ENCODE measurements at regions not wholly inside any gene's neighbourhood (a gene's known extent, or its start where the extent isn't known, plus 50 kb on each side); places are given as distances from the start of the nearest gene placed in this dataset.

DNA sequence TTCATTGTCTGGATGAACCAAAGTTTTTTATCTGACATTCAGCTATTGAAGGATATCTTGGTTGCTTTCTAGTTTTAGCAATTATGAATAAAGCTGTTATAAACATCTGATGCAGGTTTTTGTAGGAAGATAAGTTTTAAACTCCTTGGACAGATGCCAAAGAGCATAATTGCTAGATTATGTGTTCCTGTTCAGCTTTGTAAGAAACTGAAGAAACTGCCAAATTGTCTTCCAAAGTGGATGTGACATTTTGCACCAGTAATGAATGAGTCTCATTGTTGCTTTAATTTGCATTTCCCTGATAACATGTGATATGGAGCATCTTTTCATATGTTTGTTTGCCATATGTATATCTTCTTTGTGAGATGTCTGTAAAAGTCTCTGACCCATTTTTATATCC is 239.9 kb upstream of the TTC14 start:
- no peak overlapping the region for H3K4me3 ChIP-seq
- no peaks in the 10 kb centered on the region for H3K36me3 ChIP-seq
- DNase-seq, result no peak
- intact Hi-C loops (cut with DNase I; ENCODE audit: low total_unique reads), result no loop called here
- H3K27ac ChIP-seq, result no peak overlapping the region
- TF ChIP-seq, protein P1, sequence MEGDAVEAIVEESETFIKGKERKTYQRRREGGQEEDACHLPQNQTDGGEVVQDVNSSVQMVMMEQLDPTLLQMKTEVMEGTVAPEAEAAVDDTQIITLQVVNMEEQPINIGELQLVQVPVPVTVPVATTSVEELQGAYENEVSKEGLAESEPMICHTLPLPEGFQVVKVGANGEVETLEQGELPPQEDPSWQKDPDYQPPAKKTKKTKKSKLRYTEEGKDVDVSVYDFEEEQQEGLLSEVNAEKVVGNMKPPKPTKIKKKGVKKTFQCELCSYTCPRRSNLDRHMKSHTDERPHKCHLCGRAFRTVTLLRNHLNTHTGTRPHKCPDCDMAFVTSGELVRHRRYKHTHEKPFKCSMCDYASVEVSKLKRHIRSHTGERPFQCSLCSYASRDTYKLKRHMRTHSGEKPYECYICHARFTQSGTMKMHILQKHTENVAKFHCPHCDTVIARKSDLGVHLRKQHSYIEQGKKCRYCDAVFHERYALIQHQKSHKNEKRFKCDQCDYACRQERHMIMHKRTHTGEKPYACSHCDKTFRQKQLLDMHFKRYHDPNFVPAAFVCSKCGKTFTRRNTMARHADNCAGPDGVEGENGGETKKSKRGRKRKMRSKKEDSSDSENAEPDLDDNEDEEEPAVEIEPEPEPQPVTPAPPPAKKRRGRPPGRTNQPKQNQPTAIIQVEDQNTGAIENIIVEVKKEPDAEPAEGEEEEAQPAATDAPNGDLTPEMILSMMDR (IDR thresholded peaks at IDR 0.05), result no peak
- no peaks in the 10 kb centered on the region for H3K9me3 ChIP-seq
- H3K4me1 ChIP-seq, result no peaks in the 10 kb centered on the region
- no peaks in the 10 kb centered on the region for H3K27me3 ChIP-seq

DNA sequence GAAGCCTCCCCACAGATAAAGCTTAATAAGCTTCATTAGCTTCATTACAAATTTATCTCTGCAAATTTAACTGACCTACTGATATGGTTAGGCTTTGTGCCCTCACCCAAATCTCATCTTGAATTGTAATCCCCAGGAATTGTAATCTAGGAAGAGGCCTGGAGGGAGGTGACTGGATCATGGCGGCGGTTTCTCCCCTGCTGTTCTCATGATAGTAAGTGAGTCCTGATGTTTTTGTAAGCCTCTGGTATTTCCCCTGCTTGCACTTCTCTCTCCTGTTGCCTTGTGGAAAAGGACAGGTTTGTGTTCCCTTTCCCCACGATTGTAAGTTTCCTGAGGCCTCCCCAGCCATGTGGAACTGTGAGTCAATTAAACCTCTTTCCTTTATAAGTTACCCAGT is 226.1 kb upstream of the TTC14 start:
- TF ChIP-seq, protein P1 (IDR thresholded peaks at IDR 0.05), result no peak
- Histone ChIP-seq H3K4me1 (no peaks in the 10 kb centered on the region), H3K27me3 (no peaks in the 10 kb centered on the region), H3K27ac (no peak overlapping the region), H3K4me3 (no peak overlapping the region), H3K9me3 (no peaks in the 10 kb centered on the region), H3K36me3 (no peaks in the 10 kb centered on the region)
- intact Hi-C loops (cut with DNase I; ENCODE audit: low total_unique reads), result no loop called here
- DNase-seq, result no peak

DNA sequence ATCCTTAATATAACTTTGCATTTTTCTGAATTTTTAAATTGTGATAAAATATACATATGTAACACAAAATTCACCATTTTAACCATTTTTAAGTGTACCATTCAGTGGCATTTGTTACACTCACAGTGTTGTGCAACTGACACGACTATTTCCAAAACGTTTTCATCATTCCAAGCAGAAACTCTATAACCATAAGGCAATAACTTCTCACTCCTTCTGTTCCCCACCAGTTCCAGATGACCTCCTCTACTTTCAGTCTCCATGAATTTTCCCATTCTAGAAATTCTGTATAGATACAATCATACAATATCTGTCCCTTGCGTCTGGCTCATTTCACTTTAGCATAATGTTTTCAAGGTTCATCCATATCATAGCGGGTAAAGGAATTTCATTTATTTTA is 223.5 kb upstream of the TTC14 start:
- Histone ChIP-seq H3K27ac (no peak overlapping the region), H3K4me1 (no peaks in the 10 kb centered on the region), H3K9me3 (no peaks in the 10 kb centered on the region), H3K4me3 (no peak overlapping the region), H3K36me3 (no peaks in the 10 kb centered on the region), H3K27me3 (no peaks in the 10 kb centered on the region)
- intact Hi-C loops (cut with DNase I; ENCODE audit: low total_unique reads), result no loop called here
- TF ChIP-seq, protein P1 (IDR thresholded peaks at IDR 0.05), result no peak
- no peak for DNase-seq

DNA sequence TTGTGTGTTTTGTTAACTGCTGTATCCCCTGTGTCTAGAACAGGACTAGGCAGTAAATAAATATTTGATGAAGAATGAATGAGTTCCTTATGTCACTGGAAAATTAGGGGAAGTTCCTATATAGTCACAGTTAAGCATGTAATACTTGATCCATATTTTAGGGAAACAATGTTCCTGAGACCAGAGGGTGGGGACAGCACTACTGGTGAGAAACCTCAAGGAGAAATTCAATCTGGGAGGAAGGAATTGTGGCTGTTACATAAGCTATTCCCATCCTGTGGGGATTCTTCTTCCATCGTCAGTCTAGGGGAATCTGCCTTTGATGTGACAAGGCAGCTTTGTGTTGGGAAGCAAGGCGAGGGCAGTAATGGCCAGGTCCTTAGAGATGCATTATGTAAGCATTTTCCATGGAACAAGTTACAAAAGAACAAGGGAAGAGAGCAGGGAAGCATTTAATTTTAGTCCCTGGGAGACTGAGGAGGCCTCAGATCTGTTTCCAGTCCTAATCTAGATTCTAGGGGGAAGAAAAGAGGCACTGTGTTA is 219.3 kb upstream of the TTC14 start:
- H3K4me3 ChIP-seq, result no peak overlapping the region
- intact Hi-C loops (cut with DNase I; ENCODE audit: low total_unique reads), result no loop called here
- no peak for DNase-seq
- no peaks in the 10 kb centered on the region for H3K27me3 ChIP-seq
- no peaks in the 10 kb centered on the region for H3K36me3 ChIP-seq
- TF ChIP-seq, protein P1 (IDR thresholded peaks at IDR 0.05), result no peak
- no peaks in the 10 kb centered on the region for H3K9me3 ChIP-seq
- no peak overlapping the region for H3K27ac ChIP-seq
- no peaks in the 10 kb centered on the region for H3K4me1 ChIP-seq

DNA sequence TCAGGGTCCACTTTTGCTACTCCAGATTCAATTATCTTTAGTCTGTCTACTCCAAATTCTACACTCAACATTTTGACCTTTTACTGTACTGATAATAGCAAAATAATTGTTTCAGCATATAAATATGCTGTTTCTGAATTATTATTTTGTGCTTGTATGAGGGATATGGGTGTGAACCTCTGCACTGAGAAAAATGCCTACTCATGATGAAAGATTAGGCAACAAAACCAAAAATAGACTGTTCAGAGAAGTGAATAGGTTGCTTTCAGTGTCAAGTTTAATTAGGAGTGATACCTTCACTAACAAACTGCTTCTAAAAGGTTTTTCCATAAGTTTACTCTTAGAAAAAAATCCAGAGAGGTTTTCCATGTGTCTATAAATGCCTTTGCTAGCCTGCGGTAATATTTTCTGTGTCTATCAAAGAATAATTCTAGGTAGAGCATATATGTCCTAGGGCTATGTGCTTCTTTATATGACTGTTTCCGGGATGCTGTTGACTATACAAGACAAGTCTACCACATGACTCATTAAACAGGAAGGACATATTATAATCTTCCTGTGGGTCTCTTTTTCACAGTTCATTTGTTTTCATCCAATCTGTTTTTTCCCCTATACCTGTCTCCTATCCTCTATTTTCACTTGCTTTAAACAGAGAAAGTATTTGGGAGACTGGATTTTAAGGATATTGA is 218.5 kb upstream of the TTC14 start:
- H3K4me1 ChIP-seq, result no peaks in the 10 kb centered on the region
- no peaks in the 10 kb centered on the region for H3K27me3 ChIP-seq
- intact Hi-C loops (cut with DNase I; ENCODE audit: low total_unique reads), result no loop called here

More for the DNA sequence above, 218.5 kb upstream of the TTC14 start:
- no peaks in the 10 kb centered on the region for H3K9me3 ChIP-seq
- no peak overlapping the region for H3K4me3 ChIP-seq
- DNase-seq, result no peak
- no peaks in the 10 kb centered on the region for H3K36me3 ChIP-seq
- TF ChIP-seq, protein P1 (IDR thresholded peaks at IDR 0.05), result no peak
- no peak overlapping the region for H3K27ac ChIP-seq

All from tibial artery (tissue), 4 donors.